TTC549 (cell line): ENCODE measurements at regions not wholly inside any gene's neighbourhood (a gene's known extent, or its start where the extent isn't known, plus 50 kb on each side); places are given as distances from the start of the nearest gene placed in this dataset.
"Not testable (repeated sequence)": the region's sequence is repeated elsewhere in the genome, so short reads cannot be mapped to it uniquely, and the experiment has no call there.

Experiments
- FAIRE-seq: peaks from 2 replicates; lab custom pipeline; 2012; peaks lifted over from hg19 to GRCh38; lab: Jason Lieb, UNC

DNA sequence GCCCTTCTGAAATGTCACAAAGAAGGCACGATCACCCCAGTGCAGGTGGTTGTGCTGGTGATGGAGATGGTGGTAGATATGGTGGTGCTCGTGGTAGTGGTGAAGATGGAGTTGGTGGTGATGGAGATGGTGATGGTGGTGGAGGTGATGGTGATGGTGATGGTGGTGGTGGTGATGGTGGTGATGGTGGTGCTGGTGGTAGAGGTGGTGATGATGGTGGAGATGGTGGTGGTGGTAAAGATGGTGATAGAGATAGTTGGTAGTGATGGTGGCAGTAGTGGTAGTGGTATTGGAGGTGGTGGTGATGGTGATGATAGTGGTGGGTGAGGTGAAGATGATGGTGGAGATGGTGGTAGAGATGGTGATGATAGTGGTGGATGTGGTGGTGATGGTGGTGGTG is 88.1 kb upstream of the SALL1 start:
- no peak for FAIRE-seq

DNA sequence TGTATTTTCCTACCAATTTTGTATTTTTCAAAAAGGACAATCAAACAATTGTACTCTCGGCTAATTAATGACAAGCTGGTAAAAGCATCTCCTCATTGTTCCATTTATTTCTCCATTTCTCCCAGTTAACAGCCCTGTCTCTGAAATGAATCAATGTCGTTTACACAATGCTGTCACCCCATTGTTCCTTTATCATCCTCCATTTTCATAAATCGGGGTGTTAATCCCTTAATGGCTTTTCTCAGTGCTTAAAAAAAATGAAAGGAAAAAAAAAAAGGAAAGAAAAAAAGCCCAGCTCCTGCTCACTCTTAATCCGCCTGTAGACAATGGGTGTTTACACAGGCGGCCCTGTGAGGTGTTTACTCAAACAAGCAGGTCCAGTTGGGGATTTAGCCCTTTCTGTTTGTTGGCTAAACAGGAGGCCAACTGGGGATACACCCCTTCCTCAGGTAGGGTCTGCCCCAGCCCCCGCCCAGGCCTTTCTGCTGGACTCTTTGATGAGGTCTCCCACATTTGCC is 86.8 kb upstream of the SALL1 start:
- no peak for FAIRE-seq

DNA sequence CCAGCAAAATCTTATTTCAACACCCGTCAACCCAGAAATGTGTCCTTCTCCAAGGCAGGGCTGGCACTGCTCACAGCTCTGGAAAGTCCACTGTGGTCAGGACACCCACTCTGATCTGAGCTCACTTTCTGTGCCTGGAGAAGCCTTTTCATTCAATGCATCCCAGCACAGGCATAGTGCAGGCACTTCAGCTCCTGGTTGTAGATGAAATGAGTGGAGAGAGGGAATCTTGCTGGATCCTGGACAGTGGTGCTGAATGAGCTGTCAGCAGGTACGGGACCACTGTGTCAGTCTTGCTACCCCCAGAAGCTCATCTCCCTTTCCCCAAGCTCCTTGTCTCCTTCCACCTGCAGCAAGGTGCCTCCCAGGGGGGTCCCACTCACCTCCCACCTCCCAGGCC is 86.1 kb upstream of the SALL1 start:
- no peak for FAIRE-seq

DNA sequence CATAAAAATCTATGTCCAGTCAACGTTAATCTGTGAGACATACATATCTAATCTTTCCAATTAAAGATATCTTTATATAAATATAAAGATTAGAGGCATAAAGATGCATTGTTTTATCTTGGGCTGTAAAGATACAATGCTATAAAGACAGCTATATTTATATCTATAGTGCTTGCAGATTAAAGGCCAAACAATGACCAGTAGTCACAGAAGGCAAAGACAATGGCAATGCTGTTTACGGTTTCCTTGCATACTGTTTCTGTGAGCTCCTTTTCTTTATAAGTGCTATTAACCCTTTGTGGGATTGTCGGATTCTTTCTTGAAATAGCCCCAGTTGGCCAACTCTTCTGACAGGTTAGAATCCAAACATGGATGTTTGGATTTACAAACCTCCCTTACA is 85.5 kb upstream of the SALL1 start:
- no peak for FAIRE-seq

DNA sequence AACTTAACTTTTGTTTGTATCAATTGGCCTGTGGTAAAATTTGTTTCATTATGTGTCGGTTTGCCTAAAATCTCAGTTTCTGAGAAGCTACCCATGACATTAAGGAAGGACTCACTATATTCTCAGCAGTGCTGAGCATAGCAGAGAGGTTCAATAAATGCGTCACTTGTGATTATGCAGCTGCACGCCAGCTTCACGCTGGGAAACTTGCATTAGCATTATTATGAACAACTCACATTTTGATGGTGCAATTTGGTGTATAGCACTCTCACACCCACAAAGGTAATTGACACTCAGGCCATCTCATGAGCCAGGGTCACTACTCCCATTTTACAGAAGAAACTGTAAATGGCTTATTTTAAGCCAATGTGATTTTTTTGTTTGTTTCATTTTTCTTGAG is 80.6 kb upstream of the SALL1 start:
- FAIRE-seq: no peak

DNA sequence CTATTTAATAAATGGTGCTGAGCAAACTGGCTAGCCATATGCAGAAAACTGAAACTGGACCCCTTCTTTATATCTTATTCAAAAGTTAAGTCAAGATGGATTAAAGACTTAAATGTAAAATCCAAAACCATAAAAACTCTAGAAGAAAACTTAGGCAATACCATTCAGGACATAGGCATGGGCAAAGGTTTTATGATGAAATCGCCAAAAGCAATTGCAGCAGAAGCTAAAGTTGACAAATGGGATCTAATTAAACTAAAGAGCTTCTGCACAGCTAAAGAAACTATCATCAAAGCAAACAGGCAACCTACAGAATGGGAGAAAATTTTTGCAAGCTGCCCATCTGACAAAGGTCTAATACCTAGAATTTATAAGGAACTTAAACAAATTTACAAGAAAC is 79.0 kb upstream of the SALL1 start:
- not testable (repeated sequence) for FAIRE-seq

DNA sequence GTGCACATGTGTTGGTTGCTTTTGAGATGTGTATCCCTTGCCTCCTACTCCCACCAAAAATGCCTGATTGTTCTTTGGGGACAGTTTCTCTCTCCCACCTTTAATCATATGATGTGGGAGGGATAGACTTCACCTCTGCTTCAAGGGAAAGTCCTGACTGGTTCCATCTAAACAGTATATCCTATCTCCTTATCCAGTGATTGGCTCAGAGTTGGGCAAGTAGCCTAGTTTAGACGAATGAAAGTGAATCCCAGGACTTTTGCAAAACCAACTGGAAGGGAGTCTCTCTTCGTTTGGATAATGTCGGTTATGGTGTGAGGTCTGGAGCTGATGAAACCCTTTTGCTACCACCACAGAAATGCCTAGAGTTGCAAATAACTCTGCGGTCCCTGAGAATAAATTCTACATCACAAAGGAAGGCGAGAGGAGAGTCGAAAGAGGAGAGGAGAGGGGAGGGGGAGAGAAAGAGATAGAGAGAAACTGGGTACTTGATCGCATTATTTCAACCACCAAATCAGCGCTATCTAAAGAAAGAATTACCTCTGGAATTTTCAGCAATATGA is 77.1 kb upstream of the SALL1 start:
- no peak for FAIRE-seq

DNA sequence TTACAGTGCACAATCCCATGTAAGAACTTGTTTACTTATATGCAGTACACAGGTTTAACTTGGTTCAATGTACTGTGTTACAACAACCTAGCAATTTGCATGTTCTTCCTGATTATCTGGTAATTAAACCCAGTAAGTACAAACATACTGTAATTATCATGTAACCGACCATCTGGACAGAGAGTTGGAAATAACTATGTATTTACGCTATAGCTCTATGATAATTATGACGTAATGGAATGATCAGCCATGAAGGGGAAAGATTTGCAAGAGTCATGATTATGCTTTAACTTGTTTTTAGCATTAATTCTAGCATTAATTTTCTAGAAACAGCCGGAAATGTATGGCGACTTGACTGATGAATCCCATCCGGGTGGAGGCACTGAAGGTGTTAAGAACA is 74.8 kb upstream of the SALL1 start:
- no peak for FAIRE-seq

DNA sequence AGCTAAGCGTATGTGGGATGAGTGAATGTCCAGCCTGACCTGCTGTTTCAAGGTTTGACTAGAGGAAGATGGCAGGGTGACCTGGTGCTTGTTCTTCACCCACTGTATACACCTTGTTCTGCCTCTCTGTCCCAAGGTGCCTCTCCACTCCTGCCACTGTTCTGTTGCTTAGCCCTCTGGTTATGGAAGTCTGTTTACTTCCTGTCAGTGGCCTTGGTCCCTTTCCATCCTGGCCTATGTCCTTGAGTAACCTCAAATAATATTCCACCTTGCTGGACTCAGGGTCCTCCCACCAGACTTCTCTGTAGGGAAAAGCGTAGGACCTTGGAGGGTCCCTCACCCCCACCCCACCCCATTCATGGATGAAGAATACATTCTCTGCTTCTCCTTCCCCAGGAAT is 73.2 kb upstream of the SALL1 start:
- no peak for FAIRE-seq

DNA sequence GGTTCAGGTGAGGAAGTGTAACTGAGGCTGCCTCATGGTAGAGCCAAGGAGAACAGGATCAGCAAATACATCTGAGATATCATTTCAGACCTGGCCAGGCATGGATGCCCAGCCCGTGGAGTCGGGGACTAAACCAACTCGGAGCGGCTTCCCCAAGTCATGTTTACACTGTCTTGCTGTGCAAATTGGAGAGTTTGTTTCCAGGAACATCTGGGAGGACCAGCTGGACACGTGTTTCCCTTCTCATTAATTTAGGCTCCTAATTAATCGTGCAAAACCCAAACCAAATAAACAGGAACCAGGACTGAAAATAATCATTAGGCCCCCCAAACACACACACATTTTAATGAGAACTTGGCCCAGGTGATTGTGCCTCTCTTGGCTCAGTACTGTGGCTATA is 70.9 kb upstream of the SALL1 start:
- no peak for FAIRE-seq

DNA sequence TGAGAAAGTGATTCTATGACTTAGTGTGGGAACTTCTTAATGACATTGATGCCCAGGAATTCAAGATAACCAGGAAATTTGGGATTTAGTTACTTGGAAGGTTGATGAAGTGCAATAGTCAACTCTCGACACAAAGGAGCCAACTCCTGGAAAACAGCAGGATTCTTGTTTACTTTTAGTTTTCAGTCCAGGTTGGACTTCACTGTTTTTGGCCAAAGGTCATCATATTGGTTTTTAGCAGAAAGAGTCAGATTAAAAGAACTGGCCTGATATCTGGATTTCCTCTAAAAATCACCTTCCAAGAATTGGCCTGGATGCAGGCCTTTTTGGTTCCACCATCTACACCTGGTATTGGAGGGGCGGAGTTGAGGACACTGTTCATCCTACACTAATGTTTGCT is 60.1 kb upstream of the SALL1 start:
- FAIRE-seq: no peak

DNA sequence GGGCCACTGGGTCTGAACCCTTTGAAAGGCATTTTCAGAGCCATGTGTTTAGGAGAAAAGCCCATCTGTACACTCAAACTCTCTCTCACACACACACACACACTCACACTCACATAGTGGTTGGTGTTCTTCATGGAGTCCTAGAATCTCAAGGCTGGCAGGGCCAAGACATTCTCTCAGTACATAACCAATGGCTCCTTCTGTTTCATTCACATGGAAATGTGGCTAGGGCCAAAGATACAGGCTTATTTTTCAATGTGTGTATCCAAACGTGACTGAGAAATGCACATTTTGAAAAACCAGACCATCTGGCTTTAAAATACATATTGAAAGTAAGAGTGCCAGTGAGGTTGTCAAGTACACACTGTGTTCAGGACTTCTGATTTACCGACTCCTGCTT is 59.0 kb upstream of the SALL1 start:
- FAIRE-seq: no peak

DNA sequence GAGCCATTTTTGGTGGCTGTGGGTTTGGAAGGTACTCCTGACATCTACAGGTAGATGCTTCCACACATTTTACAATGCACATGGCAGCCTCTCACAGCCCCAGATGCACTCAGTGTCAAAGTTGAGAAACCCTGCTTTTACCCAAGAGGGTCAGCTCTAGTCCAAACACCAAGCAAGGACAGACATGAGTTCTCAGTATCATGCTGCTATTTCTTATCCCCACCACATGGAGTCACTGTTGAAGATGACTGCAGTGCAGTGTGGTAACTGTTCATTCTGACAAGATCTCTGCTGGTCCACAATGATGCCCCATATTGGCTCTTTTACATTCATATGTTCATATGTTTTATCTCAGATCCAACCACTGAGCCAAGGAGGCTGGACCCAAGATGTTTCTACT is 50.5 kb upstream of the SALL1 start:
- no peak for FAIRE-seq
